H1 (cell line): ENCODE measurements at regions not wholly inside any gene's neighbourhood (a gene's known extent, or its start where the extent isn't known, plus 50 kb on each side); places are given as distances from the start of the nearest gene placed in this dataset.

Experiments
- CTCF ChIA-PET: fragments of 300-600 bp; sonication (Branson Sonifier 250); formaldehyde crosslinking; loops from one replicate; lab custom pipeline; 2021; ENCODE audit not compliant: partially characterized antibody; lab: Charles Lee
- POLR2A ChIA-PET: fragments of 300-600 bp; sonication (Branson Sonifier 250); formaldehyde crosslinking; loops from one replicate; lab custom pipeline; 2021; ENCODE audit warnings: inconsistent platforms; ENCODE audit not compliant: partially characterized antibody; lab: Charles Lee
- DNase-seq, 2 experiments: peaks; one replicate each; pipeline versions ENCODE4 v3.0.0 to v3.0.0-alpha.2; 2010 to 2022; ENCODE audit warnings: low spot score in 2 of 2, low read depth in 1 of 2, mixed read lengths in 1 of 2
- FAIRE-seq: peaks from 2 replicates; lab custom pipeline; 2011; peaks lifted over from hg19 to GRCh38; lab: Jason Lieb, UNC
- H2AFZ ChIP-seq: 2 replicates; pipeline ENCODE4 v1.8.1; 2012; ENCODE audit warnings: low read length, inconsistent platforms
- H2AK5ac ChIP-seq: 2 replicates; pipeline ENCODE4 v1.6.1; 2013; ENCODE audit warnings: low read depth, low read length
- H2BK120ac ChIP-seq: replicated peaks from 2 replicates; pipeline ENCODE3; 2013; ENCODE audit warnings: low read depth, low read length, inconsistent platforms
- H2BK12ac ChIP-seq: 2 replicates; pipeline ENCODE4 v1.6.1; 2013; ENCODE audit warnings: low read depth, low read length
- H2BK15ac ChIP-seq: 2 replicates; pipeline ENCODE4 v1.6.1; 2013; ENCODE audit warnings: low read length
- H2BK20ac ChIP-seq: 2 replicates; pipeline ENCODE4 v1.6.1; 2013; ENCODE audit warnings: low read length
- H2BK5ac ChIP-seq: 2 replicates; pipeline ENCODE4 v1.6.1; 2013; ENCODE audit warnings: low read depth, low read length
- H3K14ac ChIP-seq: 2 replicates; pipeline ENCODE4 v1.6.1; 2013; ENCODE audit warnings: inconsistent platforms; ENCODE audit not compliant: insufficient read length
- H3K18ac ChIP-seq: 2 replicates; pipeline ENCODE4 v1.6.1; 2013; ENCODE audit warnings: low read length; ENCODE audit errors: extremely low read depth
- H3K23ac ChIP-seq: 2 replicates; pipeline ENCODE4 v1.6.1; 2013; ENCODE audit warnings: inconsistent platforms; ENCODE audit not compliant: insufficient read length
- H3K23me2 ChIP-seq: 2 replicates; pipeline ENCODE4 v1.6.1; 2013; ENCODE audit warnings: low read depth, low read length
- H3K27ac ChIP-seq: 2 replicates; pipeline ENCODE4 v1.6.1; 2011; ENCODE audit warnings: low read depth, low read length, inconsistent platforms
- H3K27me3 ChIP-seq, 4 experiments: replicated peaks in 1 of 4; 1 replicate in 1 of 4; 2 replicates in 3 of 4; pipeline versions ENCODE4 v1.6.1 to v1.8.1; 2011 to 2013; ENCODE audit warnings: low read length in 3 of 4, mild to moderate bottlenecking in 3 of 4, inconsistent platforms in 2 of 4, mixed read lengths in 2 of 4, moderate library complexity in 1 of 4; ENCODE audit not compliant: control insufficient read depth in 3 of 4, insufficient read depth in 3 of 4; ENCODE audit errors: extremely low read depth in 1 of 4
- H3K36me3 ChIP-seq, 4 experiments: 2 replicates each; pipeline versions ENCODE4 v1.6.1 to v1.8.1; 2011 to 2013; ENCODE audit warnings: mild to moderate bottlenecking in 4 of 4, low read length in 3 of 4, moderate library complexity in 2 of 4, control low read depth in 1 of 4, inconsistent platforms in 1 of 4; ENCODE audit not compliant: insufficient read depth in 4 of 4, control insufficient read depth in 2 of 4
- H3K4ac ChIP-seq: replicated peaks from 2 replicates; pipeline ENCODE3; 2013; ENCODE audit warnings: low read length, low read depth, mixed read lengths, inconsistent platforms; ENCODE audit not compliant: insufficient read length
- H3K4me1 ChIP-seq, 4 experiments: replicated peaks in 1 of 4; 1 replicate in 1 of 4; 2 replicates in 3 of 4; pipeline versions ENCODE4 v1.6.1 to v1.8.1; 2011 to 2013; ENCODE audit warnings: low read length in 3 of 4, inconsistent platforms in 2 of 4, mixed read lengths in 1 of 4; ENCODE audit not compliant: insufficient read depth in 4 of 4, control insufficient read depth in 3 of 4
- H3K4me2 ChIP-seq, 2 experiments: 2 replicates each; pipeline versions ENCODE4 v1.6.1 to v1.8.1; 2011 to 2013; ENCODE audit warnings: low read depth in 2 of 2, low read length in 2 of 2, control low read depth in 1 of 2, inconsistent platforms in 1 of 2, mild to moderate bottlenecking in 1 of 2; ENCODE audit not compliant: insufficient read depth in 1 of 2
- H3K4me3 ChIP-seq, 4 experiments: fragments of 200-600, 300-600 bp in 1 of 4; sonication (generic), shearing (Covaris generic), sonication (Bioruptor Twin) in 1 of 4; 2 replicates each; pipeline versions ENCODE4 v1.5.1 to v1.8.1; 2011 to 2016; ENCODE audit warnings: low read length in 4 of 4, low read depth in 3 of 4, control low read depth in 2 of 4, inconsistent platforms in 2 of 4, mild to moderate bottlenecking in 2 of 4, mixed read lengths in 1 of 4, moderate library complexity in 1 of 4; ENCODE audit not compliant: insufficient read depth in 2 of 4; ENCODE audit errors: extremely low read depth in 1 of 4
- H3K56ac ChIP-seq: replicated peaks from 2 replicates; pipeline ENCODE3; 2013; ENCODE audit warnings: low read depth, mild to moderate bottlenecking, mixed read lengths, low read length, inconsistent platforms; ENCODE audit not compliant: insufficient read length
- H3K79me1 ChIP-seq: 2 replicates; pipeline ENCODE4 v1.6.1; 2013; ENCODE audit warnings: low read depth, low read length, control low read depth
- H3K79me2 ChIP-seq, 2 experiments: 2 replicates each; pipeline versions ENCODE4 v1.6.1 to v1.8.1; 2012 to 2013; ENCODE audit warnings: low read length in 2 of 2, mild to moderate bottlenecking in 2 of 2, inconsistent platforms in 1 of 2; ENCODE audit not compliant: insufficient read depth in 2 of 2, control insufficient read depth in 1 of 2
- H3K9ac ChIP-seq, 4 experiments: replicated peaks in 1 of 4; 1 replicate in 1 of 4; 2 replicates in 3 of 4; pipeline versions ENCODE4 v1.6.1 to v1.8.1; 2011 to 2013; ENCODE audit warnings: low read depth in 3 of 4, low read length in 3 of 4, control low read depth in 2 of 4, mild to moderate bottlenecking in 2 of 4, moderate library complexity in 2 of 4, inconsistent platforms in 1 of 4; ENCODE audit errors: extremely low read depth in 1 of 4
- H3K9me3 ChIP-seq, 2 experiments: 2 replicates each; pipeline versions ENCODE4 v1.6.1 to v1.8.1; 2012 to 2013; ENCODE audit warnings: mild to moderate bottlenecking in 2 of 2, moderate library complexity in 2 of 2, control low read depth in 1 of 2, inconsistent platforms in 1 of 2, low read depth in 1 of 2, low read length in 1 of 2, mixed read lengths in 1 of 2; ENCODE audit not compliant: insufficient read depth in 2 of 2
- H4K20me1 ChIP-seq, 2 experiments: replicated peaks in 1 of 2; 2 replicates each; pipeline versions ENCODE3 to v1.8.1; 2011 to 2013; ENCODE audit warnings: inconsistent platforms in 2 of 2, low read length in 2 of 2, mild to moderate bottlenecking in 1 of 2; ENCODE audit not compliant: insufficient read depth in 2 of 2, control insufficient read depth in 1 of 2
- H4K5ac ChIP-seq: 2 replicates; pipeline ENCODE4 v1.6.1; 2013; ENCODE audit warnings: low read length, low read depth, mixed read lengths, inconsistent platforms; ENCODE audit not compliant: insufficient read length
- H4K8ac ChIP-seq: 2 replicates; pipeline ENCODE4 v1.8.0; 2013; ENCODE audit warnings: mild to moderate bottlenecking, moderate library complexity, low read length, inconsistent platforms; ENCODE audit not compliant: insufficient read depth; ENCODE audit errors: extremely low read depth
- H4K91ac ChIP-seq: replicated peaks from 2 replicates; pipeline ENCODE3; 2013; ENCODE audit warnings: low read length, mixed read lengths, inconsistent platforms; ENCODE audit not compliant: insufficient read length
- BCL11A ChIP-seq, 2 experiments: IDR thresholded peaks; one replicate each; pipeline ENCODE4 v1.6.1; 2011; ENCODE audit warnings: low read depth in 2 of 2, low read length in 2 of 2, mild to moderate bottlenecking in 2 of 2
- WGBS, 2 experiments: shearing (Covaris generic) in 1 of 2; methylation state at CpG; one replicate each; pipeline versions ENCODE4 v1.1.6 to v1.1.7; 2013 to 2015; ENCODE audit warnings: low lambda C conversion rate in 2 of 2, mixed read lengths in 2 of 2, inconsistent platforms in 1 of 2, low coverage in 1 of 2, missing lambda C conversion rate in 1 of 2; ENCODE audit not compliant: insufficient replicate concordance in 2 of 2, insufficient coverage in 1 of 2, insufficient read length in 1 of 2; ENCODE audit errors: extremely low coverage in 1 of 2, missing lambda C conversion rate in 1 of 2; 5-methylcytosine and 5-hydroxymethylcytosine counted together

GRCh38 chr16:64445649-64446048 is 676.2 kb downstream of the CDH11 start:
- H3K4me2 ChIP-seq, result no peak overlapping the region; a peak in 1 of 4 replicates

More at GRCh38 chr16:64445649-64446048, 676.2 kb downstream of the CDH11 start:
- no peak overlapping the region for H2BK20ac ChIP-seq
- no peak overlapping the region for H3K4ac ChIP-seq
- H3K23me2 ChIP-seq, result no peaks in the 10 kb centered on the region
- DNase-seq (no peak), FAIRE-seq (no peak)
- WGBS, 2 experiments, result 62% methylated on average over 3 of the region's 3 CpGs; no CpG with 5 or more reads in 1 of the 2 experiments
- no peaks in the 10 kb centered on the region for H3K79me2 ChIP-seq
- no peak overlapping the region for H4K91ac ChIP-seq
- H3K9ac ChIP-seq, result no peak overlapping the region
- ChIA-PET CTCF (interaction anchor here (1.0 kb wide), 1 partner anchor 681 kb away, joined by 3 read pairs; no protein-coding TSS in a partner anchor), POLR2A (no interaction called here)
- H3K4me1 ChIP-seq, result peaks cover 0 to 8% (median 3%) of the 10 kb centered on the region in 4 experiments; a peak in 4 of 7 replicates
- no peak overlapping the region for H3K56ac ChIP-seq
- no peaks in the 10 kb centered on the region for H3K36me3 ChIP-seq
- no peak overlapping the region for H4K5ac ChIP-seq
- H3K27me3 ChIP-seq, result no peaks in the 10 kb centered on the region
- no peak overlapping the region for H3K23ac ChIP-seq
- no peak overlapping the region for H2BK12ac ChIP-seq
- H2AFZ ChIP-seq, result no peak overlapping the region
- H2BK15ac ChIP-seq, result no peak overlapping the region
- TF ChIP-seq BCL11A (IDR thresholded peaks at IDR 0.05; ENCODE audit: low read depth in 2 of 2, low read length in 2 of 2), result no peak
- H2AK5ac ChIP-seq, result no peak overlapping the region
- H3K9me3 ChIP-seq, result no peaks in the 10 kb centered on the region
- H3K4me3 ChIP-seq, result no peak overlapping the region; a peak in 1 of 8 replicates
- no peak overlapping the region for H3K18ac ChIP-seq
- H4K20me1 ChIP-seq, result no peaks in the 10 kb centered on the region
- H3K27ac ChIP-seq, result no peak overlapping the region
- no peak overlapping the region for H4K8ac ChIP-seq
- no peaks in the 10 kb centered on the region for H3K79me1 ChIP-seq
- H2BK5ac ChIP-seq, result no peak overlapping the region
- H3K14ac ChIP-seq, result no peak overlapping the region
- H2BK120ac ChIP-seq, result no peak overlapping the region
